SK-N-MC (cell line): ENCODE measurements at regions not wholly inside any gene's neighbourhood (a gene's known extent, or its start where the extent isn't known, plus 50 kb on each side); places are given as distances from the start of the nearest gene placed in this dataset.

Source experiments
- EZH2 ChIP-seq: fragments of 200-600 bp; sonication (generic); IDR thresholded peaks from one replicate; pipeline ENCODE4 v1.6.1; 2017; ENCODE audit warnings: antibody characterized with exemption
- FOXP2 ChIP-seq: optimal IDR thresholded peaks from 2 replicates; pipeline ENCODE3; 2011; ENCODE audit warnings: mild to moderate bottlenecking, moderate library complexity; ENCODE audit not compliant: insufficient read depth; ENCODE audit errors: extremely low read length, control extremely low read depth
- POLR2AphosphoS5 ChIP-seq: IDR thresholded peaks from 2 replicates; pipeline ENCODE4 v1.6.1; 2012; ENCODE audit warnings: mild to moderate bottlenecking, low read depth, low read length, borderline replicate concordance

DNA sequence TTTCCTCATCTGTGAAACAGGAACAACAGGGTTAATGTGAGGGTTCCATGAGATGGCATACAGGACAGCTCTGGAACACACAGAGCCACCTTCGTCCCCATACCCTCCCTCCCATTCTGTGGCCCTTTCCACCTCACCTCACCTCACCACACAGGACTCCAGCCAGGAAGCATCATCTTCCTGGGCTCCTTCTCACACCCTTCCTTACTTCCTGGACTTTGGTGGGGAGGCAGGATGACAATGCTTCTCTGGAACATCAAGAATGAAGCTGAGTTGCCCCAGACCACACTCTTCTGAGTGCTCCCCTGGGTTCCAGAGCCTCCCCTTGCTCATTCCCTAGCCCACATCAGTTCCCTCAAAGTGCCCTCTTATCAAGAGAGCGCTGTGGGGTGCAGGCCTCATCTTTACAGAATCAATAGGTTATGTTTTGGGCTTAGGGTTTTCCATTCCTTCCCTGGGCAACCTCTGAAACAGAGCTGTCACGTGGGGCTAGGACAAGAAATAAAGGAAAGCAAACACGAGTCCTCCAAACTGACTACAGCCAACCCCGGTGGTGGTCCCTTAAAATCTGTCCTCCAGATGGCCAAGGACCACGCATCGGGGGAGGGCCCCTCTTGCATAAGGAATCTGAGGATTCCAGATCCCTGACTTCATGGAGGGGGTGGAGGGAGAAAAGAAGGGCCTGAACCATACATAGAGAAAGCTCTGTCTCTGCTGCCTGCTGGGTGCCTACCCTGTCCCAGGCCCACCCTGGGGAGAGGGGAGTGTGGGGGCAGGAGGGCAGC, 74.4 kb upstream of the ATP6AP2 start:
- TF ChIP-seq FOXP2, result no peak
- TF ChIP-seq POLR2AphosphoS5, result no peak
- TF ChIP-seq EZH2, result no peak
